Kidney epithelial cell (primary cell): ENCODE measurements at regions not wholly inside any gene's neighbourhood (a gene's known extent, or its start where the extent isn't known, plus 50 kb on each side); places are given as distances from the start of the nearest gene placed in this dataset.
"Not testable (repeated sequence)": the region's sequence is repeated elsewhere in the genome, so short reads cannot be mapped to it uniquely, and the experiment has no call there.

Experiments used
- DNase-seq: peaks from one replicate; pipeline ENCODE4 v3.0.0-alpha.2; 2010; ENCODE audit warnings: low read depth
- H3K27me3 ChIP-seq: 2 replicates; pipeline ENCODE4 v1.6.0; 2011; ENCODE audit warnings: low read length; ENCODE audit not compliant: control insufficient read depth, insufficient read depth
- H3K36me3 ChIP-seq: 2 replicates; pipeline ENCODE4 v1.5.1; 2011; ENCODE audit warnings: low read length; ENCODE audit not compliant: control insufficient read depth, insufficient read depth
- H3K4me3 ChIP-seq: 2 replicates; pipeline ENCODE4 v1.5.1; 2011; ENCODE audit warnings: low read depth, mild to moderate bottlenecking, control low read depth, low read length
- TF ChIP-seq, protein P1 (sequence below): IDR thresholded peaks from 2 replicates; pipeline ENCODE4 v1.5.1; 2011; ENCODE audit warnings: mild to moderate bottlenecking, moderate library complexity, low read length, control low read depth, inconsistent platforms; ENCODE audit not compliant: insufficient read depth, poor library complexity, severe bottlenecking

DNA sequence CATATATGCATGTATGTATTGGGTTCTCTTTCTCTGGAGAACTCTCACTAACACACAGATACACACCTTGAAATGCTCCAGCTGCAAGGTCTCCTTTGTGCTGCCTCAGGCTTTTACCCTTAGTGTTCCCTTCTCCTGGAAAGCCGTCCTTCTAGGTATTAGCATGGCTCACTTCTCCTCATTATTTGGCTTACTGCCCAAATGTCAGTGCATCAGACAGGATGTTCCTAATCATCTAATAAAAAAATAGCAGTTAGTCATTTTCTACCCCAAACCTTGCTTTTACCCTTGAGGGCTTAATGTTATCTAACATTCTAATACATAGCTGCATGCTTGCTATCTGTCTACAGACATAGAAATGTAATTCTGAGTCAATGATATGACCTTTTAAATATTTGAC lies 109.0 kb upstream of the SLC16A7 start:
- H3K27me3 ChIP-seq = no peaks in the 10 kb centered on the region

DNA sequence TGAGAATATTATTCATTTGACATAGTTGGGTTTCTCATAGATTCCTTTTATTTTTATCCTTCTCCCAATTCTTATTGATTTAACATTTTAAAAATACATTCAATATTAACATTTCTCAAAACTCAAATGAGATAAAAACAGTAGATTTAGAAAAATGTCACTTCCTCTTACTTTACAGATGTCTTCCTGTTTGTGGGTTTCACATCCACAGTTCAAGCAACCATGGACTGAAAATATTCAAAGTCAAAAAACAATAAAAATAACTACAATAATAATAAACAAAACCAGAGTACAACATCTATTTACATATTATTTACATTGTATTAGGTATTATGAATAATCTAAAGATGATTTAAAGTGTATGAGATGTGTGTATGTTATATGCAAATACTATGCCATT lies 111.3 kb upstream of the SLC16A7 start:
- Histone ChIP-seq H3K27me3 (no peaks in the 10 kb centered on the region), H3K4me3 (no peak overlapping the region), H3K36me3 (no peaks in the 10 kb centered on the region)
- TF ChIP-seq, protein P1, sequence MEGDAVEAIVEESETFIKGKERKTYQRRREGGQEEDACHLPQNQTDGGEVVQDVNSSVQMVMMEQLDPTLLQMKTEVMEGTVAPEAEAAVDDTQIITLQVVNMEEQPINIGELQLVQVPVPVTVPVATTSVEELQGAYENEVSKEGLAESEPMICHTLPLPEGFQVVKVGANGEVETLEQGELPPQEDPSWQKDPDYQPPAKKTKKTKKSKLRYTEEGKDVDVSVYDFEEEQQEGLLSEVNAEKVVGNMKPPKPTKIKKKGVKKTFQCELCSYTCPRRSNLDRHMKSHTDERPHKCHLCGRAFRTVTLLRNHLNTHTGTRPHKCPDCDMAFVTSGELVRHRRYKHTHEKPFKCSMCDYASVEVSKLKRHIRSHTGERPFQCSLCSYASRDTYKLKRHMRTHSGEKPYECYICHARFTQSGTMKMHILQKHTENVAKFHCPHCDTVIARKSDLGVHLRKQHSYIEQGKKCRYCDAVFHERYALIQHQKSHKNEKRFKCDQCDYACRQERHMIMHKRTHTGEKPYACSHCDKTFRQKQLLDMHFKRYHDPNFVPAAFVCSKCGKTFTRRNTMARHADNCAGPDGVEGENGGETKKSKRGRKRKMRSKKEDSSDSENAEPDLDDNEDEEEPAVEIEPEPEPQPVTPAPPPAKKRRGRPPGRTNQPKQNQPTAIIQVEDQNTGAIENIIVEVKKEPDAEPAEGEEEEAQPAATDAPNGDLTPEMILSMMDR = no peak
- DNase-seq = no peak

More for the DNA sequence above, 109.0 kb upstream of the SLC16A7 start:
- DNase-seq = no peak
- Histone ChIP-seq H3K4me3 (no peak overlapping the region), H3K36me3 (no peaks in the 10 kb centered on the region)
- TF ChIP-seq, protein P1 = no peak

DNA sequence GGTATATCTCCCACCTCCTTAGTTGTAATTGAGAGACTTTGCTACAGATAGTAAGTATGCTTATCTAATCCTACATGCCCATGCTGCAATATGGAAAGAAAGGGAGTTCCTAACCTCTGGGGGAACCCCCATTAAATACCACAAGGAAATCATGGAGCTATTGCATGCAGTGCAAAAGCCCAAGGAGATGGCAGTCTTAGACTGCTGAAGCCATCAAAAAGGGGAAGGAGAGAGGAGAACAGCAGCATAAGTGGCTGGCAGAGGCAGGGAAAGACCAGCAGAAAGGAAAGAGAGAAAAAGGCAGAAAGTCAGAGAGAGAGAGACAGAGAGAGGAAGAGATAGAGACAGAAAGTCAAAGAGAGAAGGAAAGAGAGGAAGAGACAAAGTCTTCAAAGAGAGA lies 121.6 kb upstream of the SLC16A7 start:
- not testable (repeated sequence) for DNase-seq, H3K27me3 ChIP-seq, H3K4me3 ChIP-seq, H3K36me3 ChIP-seq

DNA sequence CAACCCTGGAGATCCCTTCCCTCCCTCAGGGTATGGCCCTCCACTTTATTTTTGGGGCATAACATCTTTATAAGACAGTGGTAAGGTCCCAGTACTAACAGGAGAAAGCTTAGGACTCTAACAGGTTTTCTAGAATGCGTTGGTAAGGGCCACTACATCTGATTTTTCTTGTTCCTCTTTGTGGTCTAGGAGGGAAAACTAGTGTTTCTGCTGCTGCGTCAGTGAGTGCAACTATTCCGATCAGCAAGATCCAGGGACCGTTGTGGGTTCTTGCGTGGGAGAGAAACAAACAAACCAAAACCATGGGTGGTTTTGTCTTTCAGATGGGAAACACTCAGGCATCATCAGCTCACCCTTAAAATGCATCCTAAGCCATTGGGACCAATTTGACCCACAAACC lies 123.6 kb upstream of the SLC16A7 start:
- H3K4me3 ChIP-seq = no peak overlapping the region
- TF ChIP-seq, protein P1 = no peak
- H3K36me3 ChIP-seq = no peaks in the 10 kb centered on the region
- no peaks in the 10 kb centered on the region for H3K27me3 ChIP-seq
- DNase-seq = no peak

DNA sequence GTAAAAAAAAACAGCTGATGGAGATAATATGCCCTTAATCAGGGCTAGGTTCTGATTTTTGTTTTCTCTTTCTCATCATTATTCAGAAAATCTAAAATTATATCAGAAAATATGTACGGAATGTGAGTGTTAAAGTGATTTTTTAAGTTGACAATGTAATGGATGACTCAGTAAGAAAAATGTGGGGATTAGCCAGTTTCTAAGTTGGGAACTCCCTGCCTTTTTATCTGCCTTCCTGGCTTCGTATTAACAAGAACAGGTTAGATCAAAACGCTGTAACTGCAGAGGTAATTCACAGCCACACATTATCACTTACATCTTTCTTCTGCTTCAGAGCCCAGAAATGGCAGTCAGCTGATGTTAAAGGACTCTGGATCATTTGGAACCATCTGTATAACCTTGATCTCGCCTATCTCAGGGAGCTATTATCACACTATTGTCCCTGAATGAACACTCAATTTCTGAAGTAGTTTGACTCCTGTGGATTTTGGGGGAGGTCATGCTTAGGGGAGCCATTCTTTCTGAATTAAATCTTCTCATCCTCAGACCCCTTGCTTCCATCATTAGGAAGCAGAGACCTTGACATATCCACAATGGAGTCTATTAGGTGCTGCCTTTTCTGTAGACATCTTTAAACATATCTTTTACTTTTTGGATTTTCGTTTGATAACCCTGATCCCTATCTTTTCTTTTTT lies 135.7 kb upstream of the SLC16A7 start:
- H3K36me3 ChIP-seq = no peaks in the 10 kb centered on the region
- DNase-seq = no peak
- H3K4me3 ChIP-seq = no peak overlapping the region
- H3K27me3 ChIP-seq = no peaks in the 10 kb centered on the region
- TF ChIP-seq, protein P1 = no peak

DNA sequence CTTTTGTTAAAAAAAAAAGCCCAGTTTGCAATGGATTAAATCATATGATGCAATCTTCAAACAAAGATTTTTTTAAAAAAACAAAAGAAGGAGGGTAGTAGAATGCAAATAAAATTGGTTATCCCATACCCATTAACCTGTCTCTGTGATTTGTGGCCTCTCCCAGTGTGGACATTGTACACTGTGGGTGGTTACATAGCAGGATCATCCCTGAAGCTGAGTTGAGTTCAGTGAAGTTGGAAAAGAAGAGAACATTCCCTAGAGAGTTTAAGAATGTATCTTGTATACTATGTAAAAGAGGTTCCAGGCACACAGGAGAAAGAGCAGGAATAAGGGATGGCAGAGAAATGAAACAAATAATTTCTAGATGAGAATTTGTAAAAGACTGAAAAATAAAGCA lies 142.4 kb upstream of the SLC16A7 start:
- Histone ChIP-seq H3K27me3 (no peaks in the 10 kb centered on the region), H3K36me3 (no peaks in the 10 kb centered on the region), H3K4me3 (no peak overlapping the region)
- TF ChIP-seq, protein P1 = no peak
- no peak for DNase-seq
